ENCODE measurements at regions not wholly inside any gene's neighbourhood (a gene's known extent, or its start where the extent isn't known, plus 50 kb on each side); places are given as distances from the start of the nearest gene placed in this dataset.
A peak's percentile ranks its signal among the peaks of the same experiment; 100 is the strongest.
"Not testable (repeated sequence)": the region's sequence is repeated elsewhere in the genome, so short reads cannot be mapped to it uniquely, and the experiment has no call there.

DNA sequence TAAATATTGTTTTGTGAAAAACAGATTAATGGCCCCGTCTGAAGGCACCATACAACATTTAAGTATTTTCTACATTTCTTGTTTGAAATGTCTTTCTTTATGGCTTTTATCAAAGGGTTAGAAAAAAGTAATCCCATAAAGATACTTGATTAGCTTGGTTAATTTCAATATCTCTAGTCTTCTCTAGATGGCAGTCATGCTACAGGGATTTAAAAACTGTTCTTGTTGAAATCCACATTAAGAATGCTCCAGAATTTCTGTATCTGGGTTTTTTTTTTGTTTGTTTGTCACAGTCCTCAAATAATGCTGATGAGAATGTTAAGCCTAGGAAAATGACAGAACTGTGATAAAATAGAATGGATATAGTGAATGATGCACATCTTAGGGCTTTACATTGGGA, 109.0 kb upstream of the AADAT start:
- no peak for TF ChIP-seq ZFX (IDR thresholded peaks at IDR 0.05; ENCODE audit: borderline replicate concordance)
- TF ChIP-seq, protein P1, sequence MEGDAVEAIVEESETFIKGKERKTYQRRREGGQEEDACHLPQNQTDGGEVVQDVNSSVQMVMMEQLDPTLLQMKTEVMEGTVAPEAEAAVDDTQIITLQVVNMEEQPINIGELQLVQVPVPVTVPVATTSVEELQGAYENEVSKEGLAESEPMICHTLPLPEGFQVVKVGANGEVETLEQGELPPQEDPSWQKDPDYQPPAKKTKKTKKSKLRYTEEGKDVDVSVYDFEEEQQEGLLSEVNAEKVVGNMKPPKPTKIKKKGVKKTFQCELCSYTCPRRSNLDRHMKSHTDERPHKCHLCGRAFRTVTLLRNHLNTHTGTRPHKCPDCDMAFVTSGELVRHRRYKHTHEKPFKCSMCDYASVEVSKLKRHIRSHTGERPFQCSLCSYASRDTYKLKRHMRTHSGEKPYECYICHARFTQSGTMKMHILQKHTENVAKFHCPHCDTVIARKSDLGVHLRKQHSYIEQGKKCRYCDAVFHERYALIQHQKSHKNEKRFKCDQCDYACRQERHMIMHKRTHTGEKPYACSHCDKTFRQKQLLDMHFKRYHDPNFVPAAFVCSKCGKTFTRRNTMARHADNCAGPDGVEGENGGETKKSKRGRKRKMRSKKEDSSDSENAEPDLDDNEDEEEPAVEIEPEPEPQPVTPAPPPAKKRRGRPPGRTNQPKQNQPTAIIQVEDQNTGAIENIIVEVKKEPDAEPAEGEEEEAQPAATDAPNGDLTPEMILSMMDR (IDR thresholded peaks at IDR 0.05): peak; percentile 39
- no peak overlapping the region for H3K27ac ChIP-seq

DNA sequence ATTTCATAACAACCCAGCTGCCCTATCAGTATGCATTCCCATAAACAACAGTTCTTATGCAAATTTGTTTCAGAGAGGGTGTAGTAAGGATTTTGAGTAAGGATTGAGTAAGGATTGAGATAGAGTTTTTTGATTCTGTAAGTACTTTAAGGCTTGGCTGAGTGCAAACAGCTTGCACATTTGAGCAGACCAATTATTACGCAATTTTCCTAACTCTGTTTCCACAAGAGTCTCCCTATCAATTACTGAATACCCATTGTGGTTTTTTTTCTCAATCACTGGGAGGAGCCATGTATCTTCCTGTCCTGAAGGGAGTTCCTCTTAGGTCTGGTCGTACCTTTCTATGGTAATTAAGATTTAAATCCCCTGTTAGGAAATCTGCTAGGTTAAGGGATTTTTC, 105.0 kb upstream of the AADAT start:
- not testable (repeated sequence) for H3K27ac ChIP-seq

DNA sequence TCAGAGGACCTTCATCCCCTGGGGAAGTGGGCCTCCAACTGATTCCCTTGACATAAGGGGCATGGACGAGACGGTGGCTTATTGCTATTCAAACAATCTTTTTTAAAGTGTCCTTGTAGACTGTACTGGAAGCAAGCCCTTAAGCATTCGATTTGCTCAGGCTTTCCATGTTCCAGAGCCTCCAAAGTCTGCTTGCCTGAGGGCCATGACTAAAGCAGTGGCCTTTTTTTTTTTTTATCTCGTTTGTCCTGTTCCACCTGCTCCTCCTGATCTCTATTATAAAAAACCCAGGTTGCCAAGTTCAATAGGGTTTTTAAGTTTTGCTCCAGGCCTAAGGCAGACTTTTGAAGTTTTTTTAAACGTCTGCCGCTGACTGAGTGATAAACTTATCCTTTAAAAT, 103.7 kb upstream of the AADAT start:
- no peak for TF ChIP-seq ZFX (IDR thresholded peaks at IDR 0.05; ENCODE audit: borderline replicate concordance)
- TF ChIP-seq, protein P1 (IDR thresholded peaks at IDR 0.05): no peak
- no peak overlapping the region for H3K27ac ChIP-seq

DNA sequence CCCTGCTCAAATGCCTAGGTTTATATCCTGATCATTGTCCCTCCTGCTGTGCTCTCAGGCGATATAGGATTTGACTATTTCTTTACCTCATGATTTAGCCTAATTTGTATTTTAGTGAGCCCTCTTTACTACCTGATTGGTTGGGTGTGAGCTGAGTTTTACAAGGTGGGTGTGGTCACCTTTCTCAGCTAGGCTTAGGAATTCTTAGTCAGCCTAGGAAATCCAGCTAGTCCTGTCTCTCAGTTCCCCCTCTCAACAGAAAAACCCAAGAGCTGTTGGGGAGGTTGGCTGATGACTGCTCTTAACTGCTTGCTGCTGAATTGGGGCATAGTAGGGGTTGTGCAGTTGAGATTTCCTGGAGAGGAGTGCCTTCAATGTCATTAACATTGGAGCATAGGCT, 100.5 kb upstream of the AADAT start:
- TF ChIP-seq, protein P1 (IDR thresholded peaks at IDR 0.05): no peak
- TF ChIP-seq ZFX (IDR thresholded peaks at IDR 0.05; ENCODE audit: borderline replicate concordance): no peak
- no peak overlapping the region for H3K27ac ChIP-seq

DNA sequence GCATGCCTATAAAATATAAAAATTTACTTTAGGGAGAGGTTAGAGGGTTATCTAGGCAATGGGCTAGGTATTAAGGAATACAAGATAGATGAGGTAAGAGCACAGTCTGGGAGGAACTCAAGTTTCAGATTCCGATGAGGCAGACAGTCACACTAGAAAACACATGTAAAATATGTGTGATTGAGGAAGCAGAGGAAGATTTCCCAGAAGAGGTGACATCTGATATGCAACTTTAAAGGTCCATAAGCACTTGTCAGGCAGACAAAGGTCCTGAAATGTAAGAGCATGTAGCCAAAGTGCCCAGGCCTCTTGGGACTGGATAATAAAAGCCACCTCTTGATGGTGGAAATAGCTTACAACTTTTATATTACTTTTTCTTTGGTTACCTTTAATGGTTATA, 81.1 kb upstream of the AADAT start:
- no peak for TF ChIP-seq ZFX (IDR thresholded peaks at IDR 0.05; ENCODE audit: borderline replicate concordance)
- TF ChIP-seq, protein P1 (IDR thresholded peaks at IDR 0.05): no peak
- H3K27ac ChIP-seq: no peak overlapping the region

DNA sequence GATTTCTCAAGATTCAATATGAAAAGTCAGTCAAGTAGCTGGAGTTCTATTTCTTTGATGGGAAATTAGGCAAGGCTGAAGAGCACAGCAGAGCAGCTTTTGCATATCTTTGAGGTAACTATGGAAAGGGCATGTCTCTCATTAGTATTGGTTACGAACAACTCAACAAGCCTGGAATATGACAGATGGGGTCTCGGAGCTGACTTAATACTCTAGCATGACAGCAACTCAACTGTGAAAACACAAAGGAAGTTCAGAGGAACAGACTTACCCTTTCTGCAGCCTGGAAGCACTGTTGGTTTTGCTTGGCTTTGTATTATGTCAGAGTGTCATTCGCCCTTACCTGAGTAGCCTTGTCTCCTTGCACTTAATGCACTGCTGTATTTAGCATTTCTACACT, 79.9 kb upstream of the AADAT start:
- no peak for TF ChIP-seq ZFX (IDR thresholded peaks at IDR 0.05; ENCODE audit: borderline replicate concordance)
- TF ChIP-seq, protein P1 (IDR thresholded peaks at IDR 0.05): no peak

DNA sequence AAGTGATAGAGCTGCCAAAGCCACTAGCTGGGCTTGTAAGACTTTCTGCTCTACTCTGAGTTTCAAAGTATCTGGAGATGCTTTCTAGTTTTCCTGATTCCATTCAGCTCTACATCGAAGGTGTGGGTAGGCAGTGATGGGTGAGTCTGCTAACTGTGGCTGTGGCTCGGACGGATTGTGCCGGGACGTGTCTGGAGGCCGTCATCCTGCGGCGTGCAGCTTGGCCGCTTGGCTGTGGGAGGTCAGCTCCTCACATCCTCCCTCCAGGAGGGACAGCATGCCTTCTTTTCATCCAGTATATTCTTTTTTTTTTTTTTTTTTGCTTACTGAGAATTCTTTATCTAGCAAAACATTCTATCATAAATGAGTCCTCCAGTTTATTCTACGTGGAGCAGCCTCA, 77.9 kb upstream of the AADAT start:
- TF ChIP-seq, protein P1 (IDR thresholded peaks at IDR 0.05): no peak
- TF ChIP-seq ZFX (IDR thresholded peaks at IDR 0.05; ENCODE audit: borderline replicate concordance): no peak
- H3K27ac ChIP-seq: no peak overlapping the region

More for the DNA sequence above, 79.9 kb upstream of the AADAT start:
- no peak overlapping the region for H3K27ac ChIP-seq

DNA sequence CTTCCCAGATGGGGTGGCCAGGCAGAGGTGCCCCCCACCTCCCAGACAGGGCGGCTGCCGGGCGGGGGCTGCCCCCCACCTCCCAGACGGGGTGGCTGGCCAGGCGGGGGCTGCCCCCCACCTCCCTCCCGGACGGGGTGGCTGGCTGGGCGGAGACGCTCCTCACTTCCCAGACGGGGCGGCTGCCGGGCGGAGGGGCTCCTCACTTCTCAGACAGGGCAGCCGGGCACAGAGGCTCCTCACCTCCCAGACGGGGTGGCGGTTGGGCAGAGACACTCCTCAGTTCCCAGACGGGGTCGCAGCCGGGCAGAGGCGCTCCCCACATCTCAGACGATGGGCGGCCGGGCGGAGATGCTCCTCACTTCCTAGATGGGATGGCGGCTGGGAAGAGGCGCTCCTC, 76.4 kb upstream of the AADAT start:
- not testable (repeated sequence) for H3K27ac ChIP-seq
